H1 (cell line): ENCODE measurements at regions not wholly inside any gene's neighbourhood (a gene's known extent, or its start where the extent isn't known, plus 50 kb on each side); places are given as distances from the start of the nearest gene placed in this dataset.
"Not testable (repeated sequence)": the region's sequence is repeated elsewhere in the genome, so short reads cannot be mapped to it uniquely, and the experiment has no call there.

ENCODE experiments used
- CTCF ChIA-PET: fragments of 300-600 bp; sonication (Branson Sonifier 250); formaldehyde crosslinking; loops from one replicate; lab custom pipeline; 2021; ENCODE audit not compliant: partially characterized antibody; lab: Charles Lee
- POLR2A ChIA-PET: fragments of 300-600 bp; sonication (Branson Sonifier 250); formaldehyde crosslinking; loops from one replicate; lab custom pipeline; 2021; ENCODE audit warnings: inconsistent platforms; ENCODE audit not compliant: partially characterized antibody; lab: Charles Lee
- DNase-seq, 2 experiments: peaks; one replicate each; pipeline versions ENCODE4 v3.0.0 to v3.0.0-alpha.2; 2010 to 2022; ENCODE audit warnings: low spot score in 2 of 2, low read depth in 1 of 2, mixed read lengths in 1 of 2
- FAIRE-seq: peaks from 2 replicates; lab custom pipeline; 2011; peaks lifted over from hg19 to GRCh38; lab: Jason Lieb, UNC
- H2AFZ ChIP-seq: 2 replicates; pipeline ENCODE4 v1.8.1; 2012; ENCODE audit warnings: low read length, inconsistent platforms
- H2AK5ac ChIP-seq: 2 replicates; pipeline ENCODE4 v1.6.1; 2013; ENCODE audit warnings: low read depth, low read length
- H2BK120ac ChIP-seq: replicated peaks from 2 replicates; pipeline ENCODE3; 2013; ENCODE audit warnings: low read depth, low read length, inconsistent platforms
- H2BK12ac ChIP-seq: 2 replicates; pipeline ENCODE4 v1.6.1; 2013; ENCODE audit warnings: low read depth, low read length
- H2BK15ac ChIP-seq: 2 replicates; pipeline ENCODE4 v1.6.1; 2013; ENCODE audit warnings: low read length
- H2BK20ac ChIP-seq: 2 replicates; pipeline ENCODE4 v1.6.1; 2013; ENCODE audit warnings: low read length
- H2BK5ac ChIP-seq: 2 replicates; pipeline ENCODE4 v1.6.1; 2013; ENCODE audit warnings: low read depth, low read length
- H3K14ac ChIP-seq: 2 replicates; pipeline ENCODE4 v1.6.1; 2013; ENCODE audit warnings: inconsistent platforms; ENCODE audit not compliant: insufficient read length
- H3K18ac ChIP-seq: 2 replicates; pipeline ENCODE4 v1.6.1; 2013; ENCODE audit warnings: low read length; ENCODE audit errors: extremely low read depth
- H3K23ac ChIP-seq: 2 replicates; pipeline ENCODE4 v1.6.1; 2013; ENCODE audit warnings: inconsistent platforms; ENCODE audit not compliant: insufficient read length
- H3K23me2 ChIP-seq: 2 replicates; pipeline ENCODE4 v1.6.1; 2013; ENCODE audit warnings: low read depth, low read length
- H3K27ac ChIP-seq: 2 replicates; pipeline ENCODE4 v1.6.1; 2011; ENCODE audit warnings: low read depth, low read length, inconsistent platforms
- H3K27me3 ChIP-seq, 4 experiments: replicated peaks in 1 of 4; 1 replicate in 1 of 4; 2 replicates in 3 of 4; pipeline versions ENCODE4 v1.6.1 to v1.8.1; 2011 to 2013; ENCODE audit warnings: low read length in 3 of 4, mild to moderate bottlenecking in 3 of 4, inconsistent platforms in 2 of 4, mixed read lengths in 2 of 4, moderate library complexity in 1 of 4; ENCODE audit not compliant: control insufficient read depth in 3 of 4, insufficient read depth in 3 of 4; ENCODE audit errors: extremely low read depth in 1 of 4
- H3K36me3 ChIP-seq, 4 experiments: 2 replicates each; pipeline versions ENCODE4 v1.6.1 to v1.8.1; 2011 to 2013; ENCODE audit warnings: mild to moderate bottlenecking in 4 of 4, low read length in 3 of 4, moderate library complexity in 2 of 4, control low read depth in 1 of 4, inconsistent platforms in 1 of 4; ENCODE audit not compliant: insufficient read depth in 4 of 4, control insufficient read depth in 2 of 4
- H3K4ac ChIP-seq: replicated peaks from 2 replicates; pipeline ENCODE3; 2013; ENCODE audit warnings: low read length, low read depth, mixed read lengths, inconsistent platforms; ENCODE audit not compliant: insufficient read length
- H3K4me1 ChIP-seq, 4 experiments: replicated peaks in 1 of 4; 1 replicate in 1 of 4; 2 replicates in 3 of 4; pipeline versions ENCODE4 v1.6.1 to v1.8.1; 2011 to 2013; ENCODE audit warnings: low read length in 3 of 4, inconsistent platforms in 2 of 4, mixed read lengths in 1 of 4; ENCODE audit not compliant: insufficient read depth in 4 of 4, control insufficient read depth in 3 of 4
- H3K4me2 ChIP-seq, 2 experiments: 2 replicates each; pipeline versions ENCODE4 v1.6.1 to v1.8.1; 2011 to 2013; ENCODE audit warnings: low read depth in 2 of 2, low read length in 2 of 2, control low read depth in 1 of 2, inconsistent platforms in 1 of 2, mild to moderate bottlenecking in 1 of 2; ENCODE audit not compliant: insufficient read depth in 1 of 2
- H3K4me3 ChIP-seq, 4 experiments: fragments of 200-600, 300-600 bp in 1 of 4; sonication (generic), shearing (Covaris generic), sonication (Bioruptor Twin) in 1 of 4; 2 replicates each; pipeline versions ENCODE4 v1.5.1 to v1.8.1; 2011 to 2016; ENCODE audit warnings: low read length in 4 of 4, low read depth in 3 of 4, control low read depth in 2 of 4, inconsistent platforms in 2 of 4, mild to moderate bottlenecking in 2 of 4, mixed read lengths in 1 of 4, moderate library complexity in 1 of 4; ENCODE audit not compliant: insufficient read depth in 2 of 4; ENCODE audit errors: extremely low read depth in 1 of 4
- H3K56ac ChIP-seq: replicated peaks from 2 replicates; pipeline ENCODE3; 2013; ENCODE audit warnings: low read depth, mild to moderate bottlenecking, mixed read lengths, low read length, inconsistent platforms; ENCODE audit not compliant: insufficient read length
- H3K79me1 ChIP-seq: 2 replicates; pipeline ENCODE4 v1.6.1; 2013; ENCODE audit warnings: low read depth, low read length, control low read depth
- H3K79me2 ChIP-seq, 2 experiments: 2 replicates each; pipeline versions ENCODE4 v1.6.1 to v1.8.1; 2012 to 2013; ENCODE audit warnings: low read length in 2 of 2, mild to moderate bottlenecking in 2 of 2, inconsistent platforms in 1 of 2; ENCODE audit not compliant: insufficient read depth in 2 of 2, control insufficient read depth in 1 of 2
- H3K9ac ChIP-seq, 4 experiments: replicated peaks in 1 of 4; 1 replicate in 1 of 4; 2 replicates in 3 of 4; pipeline versions ENCODE4 v1.6.1 to v1.8.1; 2011 to 2013; ENCODE audit warnings: low read depth in 3 of 4, low read length in 3 of 4, control low read depth in 2 of 4, mild to moderate bottlenecking in 2 of 4, moderate library complexity in 2 of 4, inconsistent platforms in 1 of 4; ENCODE audit errors: extremely low read depth in 1 of 4
- H3K9me3 ChIP-seq, 2 experiments: 2 replicates each; pipeline versions ENCODE4 v1.6.1 to v1.8.1; 2012 to 2013; ENCODE audit warnings: mild to moderate bottlenecking in 2 of 2, moderate library complexity in 2 of 2, control low read depth in 1 of 2, inconsistent platforms in 1 of 2, low read depth in 1 of 2, low read length in 1 of 2, mixed read lengths in 1 of 2; ENCODE audit not compliant: insufficient read depth in 2 of 2
- H4K20me1 ChIP-seq, 2 experiments: replicated peaks in 1 of 2; 2 replicates each; pipeline versions ENCODE3 to v1.8.1; 2011 to 2013; ENCODE audit warnings: inconsistent platforms in 2 of 2, low read length in 2 of 2, mild to moderate bottlenecking in 1 of 2; ENCODE audit not compliant: insufficient read depth in 2 of 2, control insufficient read depth in 1 of 2
- H4K5ac ChIP-seq: 2 replicates; pipeline ENCODE4 v1.6.1; 2013; ENCODE audit warnings: low read length, low read depth, mixed read lengths, inconsistent platforms; ENCODE audit not compliant: insufficient read length
- H4K8ac ChIP-seq: 2 replicates; pipeline ENCODE4 v1.8.0; 2013; ENCODE audit warnings: mild to moderate bottlenecking, moderate library complexity, low read length, inconsistent platforms; ENCODE audit not compliant: insufficient read depth; ENCODE audit errors: extremely low read depth
- H4K91ac ChIP-seq: replicated peaks from 2 replicates; pipeline ENCODE3; 2013; ENCODE audit warnings: low read length, mixed read lengths, inconsistent platforms; ENCODE audit not compliant: insufficient read length
- WGBS, 2 experiments: shearing (Covaris generic) in 1 of 2; methylation state at CpG; one replicate each; pipeline versions ENCODE4 v1.1.6 to v1.1.7; 2013 to 2015; ENCODE audit warnings: low lambda C conversion rate in 2 of 2, mixed read lengths in 2 of 2, inconsistent platforms in 1 of 2, low coverage in 1 of 2, missing lambda C conversion rate in 1 of 2; ENCODE audit not compliant: insufficient replicate concordance in 2 of 2, insufficient coverage in 1 of 2, insufficient read length in 1 of 2; ENCODE audit errors: extremely low coverage in 1 of 2, missing lambda C conversion rate in 1 of 2; 5-methylcytosine and 5-hydroxymethylcytosine counted together

DNA sequence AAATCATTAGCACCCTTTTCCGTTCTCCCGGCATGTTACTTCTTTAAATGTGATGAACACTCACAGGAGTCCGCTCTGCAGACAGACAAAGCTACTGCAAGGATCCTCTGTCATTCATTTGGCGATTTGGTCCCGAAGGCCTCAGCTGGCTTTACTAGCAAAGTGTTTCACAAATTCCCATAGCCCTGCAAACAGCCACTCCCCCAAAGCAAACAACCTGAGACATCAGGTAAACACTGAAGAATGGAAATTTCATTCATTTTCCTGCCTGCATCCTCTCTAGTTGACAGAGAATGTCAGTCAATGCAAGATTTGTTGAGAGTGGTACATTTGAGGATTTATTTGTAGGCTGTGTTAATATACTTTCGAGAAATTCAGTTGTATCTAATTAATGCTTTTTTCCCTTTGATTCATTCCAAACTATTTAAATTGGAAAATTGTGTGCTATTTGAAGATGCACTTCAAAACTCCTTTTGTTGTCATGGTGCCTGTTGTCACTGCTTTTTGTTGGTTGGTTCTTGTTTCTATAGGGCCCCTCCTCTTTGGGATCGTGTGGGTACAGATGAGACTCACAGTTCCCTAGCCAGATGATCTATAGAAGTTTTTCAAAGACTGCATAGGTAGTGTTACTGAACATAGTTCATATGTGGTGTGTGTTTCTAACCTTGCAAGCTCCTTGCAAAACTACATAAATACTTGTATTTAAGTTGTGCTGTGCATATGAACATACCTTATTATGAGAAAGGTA, 215.7 kb upstream of the PLGLB2 start:
- H2BK120ac ChIP-seq, FAIRE-seq, H4K91ac ChIP-seq, H3K14ac ChIP-seq, H3K36me3 ChIP-seq, H2AFZ ChIP-seq, H2BK20ac ChIP-seq, H4K5ac ChIP-seq, H3K9ac ChIP-seq, POLR2A ChIA-PET, H2BK12ac ChIP-seq, H4K20me1 ChIP-seq, H3K79me2 ChIP-seq, H3K27me3 ChIP-seq, CTCF ChIA-PET, H2BK5ac ChIP-seq, H2BK15ac ChIP-seq, H3K4me2 ChIP-seq, H3K4me1 ChIP-seq, H3K18ac ChIP-seq, H4K8ac ChIP-seq, H3K4ac ChIP-seq, DNase-seq, H3K56ac ChIP-seq, H3K27ac ChIP-seq, H3K79me1 ChIP-seq, H3K9me3 ChIP-seq, H3K23me2 ChIP-seq, H2AK5ac ChIP-seq, H3K23ac ChIP-seq, H3K4me3 ChIP-seq: not testable (repeated sequence)
- 78% methylated on average over 2 of the region's 7 CpGs; no CpG with 5 or more reads in 1 of the 2 experiments for WGBS, 2 experiments
